IMR-90 (cell line): ENCODE measurements at regions not wholly inside any gene's neighbourhood (a gene's known extent, or its start where the extent isn't known, plus 50 kb on each side); places are given as distances from the start of the nearest gene placed in this dataset.

Experiments
- CTCF ChIP-seq: conservative IDR thresholded peaks from 2 replicates; pipeline ENCODE4 v1.5.1; 2012; ENCODE audit warnings: mild to moderate bottlenecking, low read depth, low read length, improper control_type of control experiment
- ELK1 ChIP-seq: fragments of 150-350 bp; IDR thresholded peaks from 2 replicates; pipeline ENCODE4 v1.6.1; 2016; ENCODE audit warnings: low read depth, mild to moderate bottlenecking, low read length, moderate library complexity, borderline replicate concordance
- MAZ ChIP-seq: IDR thresholded peaks from 2 replicates; pipeline ENCODE4 v1.6.1; 2012; ENCODE audit warnings: low read depth, mild to moderate bottlenecking, low read length, improper control_type of control experiment, moderate library complexity, borderline replicate concordance
- SMC3 ChIP-seq: fragments of 150-350 bp; IDR thresholded peaks from 2 replicates; pipeline ENCODE4 v1.6.1; 2016; ENCODE audit warnings: low read depth, mild to moderate bottlenecking, antibody characterized with exemption, low read length, moderate library complexity
- USF2 ChIP-seq: fragments of 150-350 bp; IDR thresholded peaks from 2 replicates; pipeline ENCODE4 v1.6.1; 2017; ENCODE audit warnings: mild to moderate bottlenecking, antibody characterized with exemption, low read length, low read depth

- TF ChIP-seq CTCF (no peak), SMC3 (no peak), MAZ (no peak), USF2 (no peak), ELK1 (no peak)
Measured at GRCh38 chr14:105924951-105925591, 398.7 kb downstream of the TMEM121 start.
